ENCODE measurements at regions not wholly inside any gene's neighbourhood (a gene's known extent, or its start where the extent isn't known, plus 50 kb on each side); places are given as distances from the start of the nearest gene placed in this dataset.

GRCh38 chr1:106061586-106062495 lies 994.6 kb upstream of the PRMT6 start:
- DNase-seq (ENCODE audit: low read depth, low spot score): no peak

DNA sequence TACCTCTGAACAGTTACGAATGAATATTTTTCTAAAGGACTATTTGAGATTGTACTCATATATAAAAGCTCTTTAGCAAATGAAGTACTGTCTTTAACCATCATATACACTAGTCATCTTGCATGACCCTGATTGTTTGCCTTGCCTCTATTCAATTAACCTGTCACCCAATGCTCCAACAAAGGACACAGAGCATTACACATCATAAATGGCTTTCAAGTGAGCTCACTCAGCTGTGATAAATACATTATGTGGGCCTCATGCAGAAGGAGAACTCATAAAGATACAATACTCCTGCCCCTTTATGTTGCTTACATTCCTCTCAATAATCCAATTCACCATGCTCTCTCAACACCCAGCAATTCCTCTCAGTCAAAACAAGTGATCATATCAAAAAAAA lies 993.0 kb upstream of the PRMT6 start:
- DNase-seq (ENCODE audit: low read depth, low spot score): no peak

GRCh38 chr1:106072909-106073600 lies 983.4 kb upstream of the PRMT6 start:
- no peak for DNase-seq (ENCODE audit: low read depth, low spot score)

- no peak for DNase-seq (ENCODE audit: low read depth, low spot score)
Observed at GRCh38 chr1:106080608-106081325, 975.7 kb upstream of the PRMT6 start.

GRCh38 chr1:106111044-106111443 lies 945.4 kb upstream of the PRMT6 start:
- no peak for DNase-seq (ENCODE audit: low read depth, low spot score)

- DNase-seq (ENCODE audit: low read depth, low spot score): no peak
Observed at GRCh38 chr1:106113851-106114250, 942.6 kb upstream of the PRMT6 start.

DNA sequence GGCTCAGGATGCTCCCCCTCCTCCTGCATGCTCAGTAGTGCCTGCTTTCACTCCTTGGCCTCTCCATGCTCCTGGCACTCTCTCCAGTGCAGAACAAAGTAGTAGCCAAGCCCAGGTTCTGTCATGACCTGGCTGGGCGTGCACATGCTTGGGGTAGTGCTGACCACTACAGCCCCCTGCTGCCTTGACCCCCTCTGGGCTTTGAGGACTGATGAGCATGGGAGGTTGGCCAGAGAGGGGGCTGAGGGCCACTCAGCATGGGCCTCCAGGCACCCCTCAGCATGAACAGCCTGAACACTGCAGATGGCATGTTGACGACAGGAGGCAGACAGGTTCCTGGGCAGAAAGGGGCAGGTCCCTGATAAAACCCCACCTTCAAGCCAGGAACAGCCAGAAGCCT lies 935.7 kb upstream of the PRMT6 start:
- DNase-seq (ENCODE audit: low read depth, low spot score): no peak

DNA sequence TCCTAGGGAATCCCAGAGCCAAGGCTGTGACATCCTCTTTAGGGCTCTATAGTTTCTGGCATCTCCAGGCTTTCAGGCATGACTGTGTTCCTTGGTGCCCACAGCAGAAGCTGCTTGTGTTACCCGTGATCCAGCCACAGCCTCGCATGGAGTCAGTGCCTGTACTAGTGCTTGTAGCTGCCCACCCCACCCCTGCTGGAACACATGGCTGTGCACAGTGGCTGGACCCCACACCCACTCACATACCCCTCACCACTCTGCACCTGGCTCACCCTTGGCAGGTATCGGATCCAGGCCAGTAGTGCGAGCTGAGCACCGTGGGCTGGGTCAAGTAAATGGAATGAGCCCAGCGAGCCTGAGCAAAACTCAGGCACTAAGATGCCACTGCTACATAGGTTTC lies 934.7 kb upstream of the PRMT6 start:
- DNase-seq (ENCODE audit: low read depth, low spot score): no peak

- DNase-seq (ENCODE audit: low read depth, low spot score): no peak
Observed at GRCh38 chr1:106134561-106134960, 921.9 kb upstream of the PRMT6 start.

GRCh38 chr1:106173101-106173500 lies 883.4 kb upstream of the PRMT6 start:
- no peak for DNase-seq (ENCODE audit: low read depth, low spot score)

DNA sequence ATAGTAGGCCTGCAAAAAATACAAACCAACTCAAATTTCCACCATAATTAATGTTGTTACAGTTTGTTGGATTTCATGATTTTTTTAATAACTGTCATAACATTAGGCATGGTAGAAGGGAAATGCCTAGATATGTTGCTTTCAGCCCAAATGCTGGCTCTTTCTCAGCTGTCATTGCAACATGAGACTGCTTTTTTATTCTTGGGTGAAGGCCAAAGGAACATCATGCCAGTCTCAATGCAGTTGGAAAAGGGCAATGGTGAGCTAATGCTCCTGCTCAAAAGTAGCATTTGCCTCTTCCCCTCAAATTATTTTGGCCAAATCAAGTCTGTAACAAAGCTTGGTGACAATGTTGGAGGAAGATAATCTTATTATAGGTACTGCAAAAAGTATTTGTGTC lies 877.7 kb upstream of the PRMT6 start:
- no peak for DNase-seq (ENCODE audit: low read depth, low spot score)

DNA sequence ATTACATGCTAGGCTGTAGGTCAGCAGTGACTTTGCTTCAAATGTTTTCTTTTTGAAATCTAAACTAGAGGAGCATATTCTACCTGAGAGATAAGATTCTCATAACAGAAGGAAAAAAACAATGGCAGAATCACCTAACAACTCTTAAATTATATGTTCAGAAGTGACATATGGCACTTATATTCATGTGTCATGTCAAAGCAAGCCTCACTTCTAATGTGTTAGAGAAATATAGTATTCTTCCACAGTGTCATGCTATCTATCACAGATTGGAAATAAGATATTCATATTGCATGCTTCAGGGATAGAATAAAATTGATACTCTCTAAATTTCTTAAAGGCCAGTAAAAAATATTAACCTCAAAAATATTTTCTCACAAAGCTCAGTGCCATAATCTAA lies 874.6 kb upstream of the PRMT6 start:
- DNase-seq (ENCODE audit: low read depth, low spot score): no peak

- DNase-seq (ENCODE audit: low read depth, low spot score): no peak
Observed at GRCh38 chr1:106185089-106185488, 871.4 kb upstream of the PRMT6 start.

DNA sequence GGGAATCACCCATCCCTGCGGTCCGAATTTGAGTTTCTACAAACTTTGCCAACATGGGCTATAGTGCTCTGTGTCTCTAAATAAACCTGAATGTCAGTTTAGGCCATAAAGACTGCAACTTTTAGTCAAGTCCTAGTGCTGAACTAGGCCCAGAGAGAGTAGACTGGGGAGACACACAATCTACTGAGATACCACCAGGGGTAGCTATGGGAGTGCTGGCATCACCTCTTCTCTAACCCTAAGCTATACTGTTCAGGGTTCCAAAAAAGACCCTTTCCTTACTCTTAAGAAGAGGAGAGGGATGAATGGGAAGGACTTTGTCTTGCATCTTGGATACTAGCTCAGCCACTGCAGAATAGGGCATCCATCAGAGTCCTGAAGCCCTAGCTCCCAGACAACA lies 866.7 kb upstream of the PRMT6 start:
- DNase-seq (ENCODE audit: low read depth, low spot score): no peak

GRCh38 chr1:106194206-106194605 lies 862.3 kb upstream of the PRMT6 start:
- no peak for DNase-seq (ENCODE audit: low read depth, low spot score)

DNA sequence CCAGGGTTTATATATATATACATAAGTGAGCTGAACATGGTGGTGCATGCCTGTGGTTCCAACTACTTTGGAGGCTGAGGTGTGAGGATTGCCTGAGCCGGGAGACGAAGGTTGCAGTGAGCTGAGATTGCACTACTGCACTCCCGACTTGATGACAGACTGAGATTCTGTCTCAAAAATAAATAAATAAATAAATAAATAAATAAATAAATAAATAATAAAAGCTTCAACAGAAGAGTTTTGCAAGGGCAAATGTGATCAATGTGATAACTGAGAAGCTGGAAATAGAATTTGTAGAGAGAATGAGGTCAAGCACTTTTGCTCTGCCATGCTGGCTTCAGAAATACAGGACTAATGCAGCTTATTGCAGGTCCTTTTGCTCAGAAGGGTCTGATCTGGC lies 855.8 kb upstream of the PRMT6 start:
- DNase-seq (ENCODE audit: low read depth, low spot score): no peak

GRCh38 chr1:106207185-106207584 lies 849.3 kb upstream of the PRMT6 start:
- no peak for DNase-seq (ENCODE audit: low read depth, low spot score)

DNA sequence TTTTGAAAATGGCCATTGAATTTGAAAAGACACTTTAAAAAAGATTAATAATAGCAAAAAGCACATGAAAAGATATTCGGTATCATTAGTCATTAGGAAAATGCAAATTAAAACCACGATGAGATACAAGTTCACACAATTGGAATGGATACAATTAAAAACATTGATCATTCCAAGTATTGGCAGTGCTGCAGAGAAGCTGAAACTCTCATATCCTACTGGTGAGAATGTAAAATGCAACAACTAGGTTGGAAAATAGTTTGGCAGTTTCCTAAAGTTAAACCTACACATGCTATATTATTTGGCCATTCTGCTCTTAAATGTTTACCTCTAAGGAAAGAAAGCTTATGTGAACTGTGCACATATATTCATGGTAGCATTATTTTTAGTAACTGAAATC lies 838.7 kb upstream of the PRMT6 start:
- no peak for DNase-seq (ENCODE audit: low read depth, low spot score)

GRCh38 chr1:106222403-106222802 lies 834.1 kb upstream of the PRMT6 start:
- peak; percentile 9 for DNase-seq (ENCODE audit: low read depth, low spot score)

DNA sequence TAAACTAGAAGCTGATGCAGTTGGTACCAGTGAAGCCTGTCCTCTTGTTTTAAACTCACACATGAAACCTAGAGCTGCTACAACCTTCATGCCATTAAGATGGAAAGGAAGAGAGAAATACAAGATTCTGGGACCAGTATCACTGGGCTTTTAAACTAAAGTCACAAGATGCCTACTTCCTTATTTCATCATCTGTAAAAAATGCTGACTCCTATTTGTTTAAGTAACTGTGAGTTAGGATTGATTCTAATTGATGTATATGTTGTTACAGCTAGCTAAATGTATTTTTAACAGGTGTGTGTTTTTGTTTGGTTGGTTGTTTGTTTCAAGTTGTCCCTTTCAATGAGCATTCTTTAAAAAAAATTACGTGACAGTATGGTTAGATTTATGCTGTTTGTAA lies 833.3 kb upstream of the PRMT6 start:
- DNase-seq (ENCODE audit: low read depth, low spot score): no peak

DNA sequence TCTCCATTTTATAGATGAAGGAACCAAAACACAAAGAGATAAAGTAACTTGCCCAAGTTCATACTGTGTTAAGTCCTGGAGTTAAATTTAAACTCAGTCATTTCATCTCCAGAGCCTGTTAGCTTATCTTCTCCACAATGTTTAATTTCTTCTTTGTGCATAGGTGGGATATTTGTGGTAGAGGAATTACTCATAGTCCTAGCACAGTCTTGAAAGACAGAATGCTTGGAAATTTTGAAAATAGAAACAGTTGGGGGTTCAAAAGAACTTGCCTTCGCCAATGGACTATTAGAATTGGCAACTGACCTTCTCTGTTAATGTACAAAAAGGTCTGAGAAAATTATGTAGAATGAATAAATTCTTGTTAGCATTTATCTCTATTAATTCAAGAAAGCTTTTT lies 832.0 kb upstream of the PRMT6 start:
- no peak for DNase-seq (ENCODE audit: low read depth, low spot score)

DNA sequence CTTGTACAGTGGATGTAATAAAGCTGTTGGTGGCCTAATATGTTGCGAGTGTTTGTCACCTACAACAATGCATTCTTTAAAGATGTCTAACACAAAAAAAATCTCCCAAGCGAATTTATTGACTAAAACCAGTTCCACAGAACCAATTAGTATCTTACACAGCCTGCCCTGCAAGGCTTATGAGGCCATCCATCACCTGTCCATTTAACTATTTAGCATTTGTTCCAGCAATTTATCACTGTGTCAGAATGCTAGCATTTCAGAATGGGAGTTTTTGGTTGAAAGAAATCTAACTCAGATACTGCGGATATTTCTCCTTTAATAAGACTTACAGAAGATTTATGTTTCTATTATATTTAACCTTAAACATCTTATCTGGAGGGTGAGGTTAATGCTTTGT lies 831.1 kb upstream of the PRMT6 start:
- DNase-seq (ENCODE audit: low read depth, low spot score): no peak

DNA sequence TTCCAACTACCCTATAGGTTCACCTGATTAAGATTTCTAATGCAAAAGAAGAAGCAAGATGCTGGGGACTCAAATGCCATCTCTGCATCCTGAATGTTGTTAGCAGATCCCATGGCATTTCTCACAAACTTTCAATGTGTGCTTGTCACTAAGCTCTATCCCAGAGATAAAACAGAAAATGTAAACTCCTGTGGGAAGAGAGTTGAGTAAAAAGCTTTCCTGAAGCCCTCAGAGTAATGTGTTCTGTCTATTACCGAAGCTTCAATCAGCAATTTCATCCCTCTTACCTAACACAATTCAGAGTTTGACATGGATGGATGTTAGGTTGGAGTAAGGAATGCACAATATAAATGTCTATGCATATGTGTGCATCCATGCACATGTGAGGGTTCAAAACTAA lies 829.9 kb upstream of the PRMT6 start:
- DNase-seq (ENCODE audit: low read depth, low spot score): no peak
